ENCODE measurements at regions not wholly inside any gene's neighbourhood (a gene's known extent, or its start where the extent isn't known, plus 50 kb on each side); places are given as distances from the start of the nearest gene placed in this dataset.

DNA sequence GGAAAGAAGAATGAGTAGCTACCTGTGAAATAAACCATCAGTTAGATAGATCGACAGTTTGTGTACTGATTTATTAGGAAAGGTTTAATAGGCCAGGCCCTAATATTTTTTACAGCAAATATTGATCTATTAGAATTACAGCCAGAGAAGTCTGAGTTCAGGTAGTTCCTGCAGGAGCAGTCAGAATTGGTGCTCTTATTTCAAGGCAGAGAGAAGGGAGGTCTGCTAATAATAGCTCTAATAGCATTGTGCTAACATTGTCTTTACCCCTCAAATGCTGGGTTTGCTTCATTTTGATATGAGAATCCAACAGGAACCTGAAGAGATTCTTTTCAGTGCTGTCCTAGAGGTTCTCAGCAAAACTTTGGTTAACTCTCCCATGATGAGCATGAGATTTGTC lies 343.8 kb upstream of the NAV3 start:
- no peaks in the 10 kb centered on the region for H3K27me3 ChIP-seq (ENCODE audit: control insufficient read depth, insufficient read depth, low read length)
- no peaks in the 10 kb centered on the region for H3K36me3 ChIP-seq (ENCODE audit: control insufficient read depth, insufficient read depth, low read length)
- H3K4me3 ChIP-seq (ENCODE audit: low read length) = no peak overlapping the region
- H3K4me1 ChIP-seq (ENCODE audit: control insufficient read depth, insufficient read depth, low read length) = peaks cover 2% of the 10 kb centered on the region
- H3K9me3 ChIP-seq (replicated peaks; ENCODE audit: control insufficient read depth, low read depth, low read length) = no peaks in the 10 kb centered on the region
- DNase-seq = no peak
- H3K27ac ChIP-seq (ENCODE audit: low read length) = no peak overlapping the region
- no CpG with 5 or more reads among the region's 1 CpG for WGBS (ENCODE audit: insufficient coverage)

DNA sequence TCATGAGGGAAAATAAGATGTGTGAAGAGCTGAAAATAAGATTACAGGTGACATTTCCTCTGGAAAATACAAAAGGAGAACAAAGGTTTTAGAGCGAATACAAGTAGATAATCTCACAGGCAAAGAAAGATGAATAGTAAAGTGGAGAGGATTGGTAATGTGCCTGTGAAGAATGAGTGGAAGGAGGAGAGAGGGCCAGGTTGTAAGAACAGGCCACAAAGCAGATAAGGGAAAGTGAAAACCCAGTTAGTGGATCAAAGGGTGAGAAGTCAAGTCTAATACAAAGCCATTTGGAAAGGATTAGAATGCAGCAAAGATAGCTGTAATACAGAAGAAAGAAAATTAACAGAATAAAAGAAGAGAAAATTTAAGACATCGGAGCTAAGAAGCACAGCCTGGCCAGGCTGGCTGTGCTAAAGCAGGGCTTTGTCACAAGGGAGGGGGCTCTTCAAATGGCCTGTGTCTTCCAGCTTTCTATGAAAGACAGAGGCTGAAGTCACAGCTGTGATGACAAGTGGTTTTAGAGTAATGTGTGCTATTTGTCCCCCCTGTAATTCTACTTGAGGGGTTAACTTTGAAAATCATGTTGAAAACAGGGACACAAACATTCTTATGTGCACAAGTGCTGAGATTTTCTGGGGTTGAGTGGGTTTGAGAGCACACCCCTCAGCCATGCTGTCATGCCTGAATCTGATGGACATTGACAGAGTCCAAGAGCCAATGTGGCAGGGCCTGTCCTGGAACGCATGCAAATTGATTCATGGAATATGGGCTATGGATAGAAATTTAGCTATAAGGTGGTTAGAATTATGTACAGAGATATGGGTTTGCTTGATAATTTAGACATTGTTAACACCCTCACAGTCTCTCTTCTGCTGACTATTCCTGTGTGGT lies 344.5 kb upstream of the NAV3 start:
- Histone ChIP-seq H3K9me3 (replicated peaks; ENCODE audit: control insufficient read depth, low read depth, low read length) (no peaks in the 10 kb centered on the region), H3K27me3 (ENCODE audit: control insufficient read depth, insufficient read depth, low read length) (no peaks in the 10 kb centered on the region), H3K4me3 (ENCODE audit: low read length) (no peak overlapping the region), H3K27ac (ENCODE audit: low read length) (no peak overlapping the region), H3K36me3 (ENCODE audit: control insufficient read depth, insufficient read depth, low read length) (no peaks in the 10 kb centered on the region), H3K4me1 (ENCODE audit: control insufficient read depth, insufficient read depth, low read length) (peaks cover 2% of the 10 kb centered on the region)
- 82% methylated on average over 3 of the region's 3 CpGs for WGBS (ENCODE audit: insufficient coverage)
- no peak for DNase-seq

DNA sequence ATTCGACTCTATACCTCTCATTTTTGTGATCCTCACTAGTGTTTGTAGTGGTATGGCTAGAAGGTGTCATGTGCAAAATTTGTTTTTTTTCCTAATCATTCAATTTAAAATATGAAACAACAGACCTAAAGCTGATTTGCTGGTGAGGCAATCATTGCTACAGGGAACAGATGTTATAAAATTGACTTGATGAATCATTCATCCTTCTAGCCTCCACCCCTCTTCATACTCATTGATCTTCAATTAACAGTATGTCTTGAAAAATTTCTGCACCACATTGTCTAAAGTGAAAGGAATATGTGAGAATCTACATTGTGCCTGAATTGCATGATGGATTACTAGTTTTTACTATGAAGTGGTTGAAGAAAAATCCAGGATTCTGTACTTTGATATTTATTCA lies 349.0 kb upstream of the NAV3 start:
- H3K9me3 ChIP-seq (replicated peaks; ENCODE audit: control insufficient read depth, low read depth, low read length) = no peaks in the 10 kb centered on the region
- no peak overlapping the region for H3K4me3 ChIP-seq (ENCODE audit: low read length)
- no peaks in the 10 kb centered on the region for H3K27me3 ChIP-seq (ENCODE audit: control insufficient read depth, insufficient read depth, low read length)
- no peak for DNase-seq
- WGBS (ENCODE audit: insufficient coverage) = no CpG with 5 or more reads among the region's 1 CpG
- H3K27ac ChIP-seq (ENCODE audit: low read length) = no peak overlapping the region
- no peaks in the 10 kb centered on the region for H3K36me3 ChIP-seq (ENCODE audit: control insufficient read depth, insufficient read depth, low read length)
- no peaks in the 10 kb centered on the region for H3K4me1 ChIP-seq (ENCODE audit: control insufficient read depth, insufficient read depth, low read length)

DNA sequence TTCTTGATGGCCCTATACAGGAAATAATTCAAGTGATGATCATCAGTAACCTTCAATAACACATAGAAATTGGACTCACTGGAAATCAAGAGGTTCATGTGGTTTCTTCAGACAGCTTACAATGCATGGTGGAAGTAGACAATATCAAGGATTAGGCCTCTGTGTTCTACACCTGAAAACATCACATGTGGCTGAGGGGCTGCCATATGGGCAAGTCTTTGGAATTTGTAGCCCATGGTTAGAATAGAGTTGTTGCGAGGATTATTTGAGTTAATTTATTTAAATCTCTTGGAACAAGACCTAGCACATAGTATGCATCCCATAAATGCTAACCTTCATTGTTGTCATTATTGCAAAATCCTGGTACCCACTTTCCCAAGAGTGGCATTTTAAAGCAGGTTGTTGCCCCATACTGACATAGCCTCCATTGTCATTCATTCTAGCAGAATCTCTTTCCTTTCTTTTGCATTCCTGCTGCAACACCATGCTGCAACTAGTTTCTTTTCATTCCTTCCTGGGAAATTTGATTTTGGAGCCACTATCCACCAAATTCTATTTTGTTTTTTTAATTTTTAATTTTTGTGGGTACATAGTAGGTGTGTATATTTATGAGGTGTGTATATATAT lies 352.7 kb upstream of the NAV3 start:
- DNase-seq = no peak
- no peaks in the 10 kb centered on the region for H3K4me1 ChIP-seq (ENCODE audit: control insufficient read depth, insufficient read depth, low read length)
- H3K27me3 ChIP-seq (ENCODE audit: control insufficient read depth, insufficient read depth, low read length) = no peaks in the 10 kb centered on the region
- no peak overlapping the region for H3K4me3 ChIP-seq (ENCODE audit: low read length)
- H3K9me3 ChIP-seq (replicated peaks; ENCODE audit: control insufficient read depth, low read depth, low read length) = no peaks in the 10 kb centered on the region
- H3K27ac ChIP-seq (ENCODE audit: low read length) = no peak overlapping the region
- WGBS (ENCODE audit: insufficient coverage) = no CpG with 5 or more reads among the region's 1 CpG
- H3K36me3 ChIP-seq (ENCODE audit: control insufficient read depth, insufficient read depth, low read length) = no peaks in the 10 kb centered on the region

DNA sequence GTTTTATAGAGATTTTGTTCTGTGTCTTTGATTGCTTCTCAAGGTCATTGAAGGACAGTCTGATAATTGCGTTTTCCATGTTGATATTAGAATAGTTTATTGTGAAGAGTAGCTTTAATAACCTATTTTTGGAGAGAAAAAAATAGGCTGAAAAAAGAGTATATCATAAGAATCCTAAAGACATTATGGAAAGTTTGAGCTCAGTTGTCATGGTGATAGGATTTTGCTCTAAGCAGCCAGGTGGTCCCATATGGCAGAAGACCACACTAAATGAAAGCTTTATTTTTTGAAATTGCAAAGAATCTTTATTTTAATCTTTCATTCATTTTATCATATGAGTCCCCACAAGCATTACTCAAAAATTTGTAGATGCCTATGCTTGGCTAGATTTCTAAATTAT lies 358.9 kb upstream of the NAV3 start:
- DNase-seq = no peak
- no CpG with 5 or more reads among the region's 1 CpG for WGBS (ENCODE audit: insufficient coverage)
- H3K27me3 ChIP-seq (ENCODE audit: control insufficient read depth, insufficient read depth, low read length) = no peaks in the 10 kb centered on the region

GRCh38 chr12:77469578-77470333 lies 360.9 kb upstream of the NAV3 start:
- WGBS (ENCODE audit: insufficient coverage) = 44% methylated on average over 1 of the region's 3 CpGs
- no peaks in the 10 kb centered on the region for H3K36me3 ChIP-seq (ENCODE audit: control insufficient read depth, insufficient read depth, low read length)
- H3K4me3 ChIP-seq (ENCODE audit: low read length) = no peak overlapping the region
- no peaks in the 10 kb centered on the region for H3K27me3 ChIP-seq (ENCODE audit: control insufficient read depth, insufficient read depth, low read length)
- no peaks in the 10 kb centered on the region for H3K9me3 ChIP-seq (replicated peaks; ENCODE audit: control insufficient read depth, low read depth, low read length)
- no peak for DNase-seq
- H3K4me1 ChIP-seq (ENCODE audit: control insufficient read depth, insufficient read depth, low read length) = no peaks in the 10 kb centered on the region
- H3K27ac ChIP-seq (ENCODE audit: low read length) = no peak overlapping the region

More for the DNA sequence above, 358.9 kb upstream of the NAV3 start:
- H3K27ac ChIP-seq (ENCODE audit: low read length) = no peak overlapping the region
- H3K36me3 ChIP-seq (ENCODE audit: control insufficient read depth, insufficient read depth, low read length) = no peaks in the 10 kb centered on the region
- H3K4me3 ChIP-seq (ENCODE audit: low read length) = no peak overlapping the region
- H3K4me1 ChIP-seq (ENCODE audit: control insufficient read depth, insufficient read depth, low read length) = no peaks in the 10 kb centered on the region
- H3K9me3 ChIP-seq (replicated peaks; ENCODE audit: control insufficient read depth, low read depth, low read length) = no peaks in the 10 kb centered on the region

DNA sequence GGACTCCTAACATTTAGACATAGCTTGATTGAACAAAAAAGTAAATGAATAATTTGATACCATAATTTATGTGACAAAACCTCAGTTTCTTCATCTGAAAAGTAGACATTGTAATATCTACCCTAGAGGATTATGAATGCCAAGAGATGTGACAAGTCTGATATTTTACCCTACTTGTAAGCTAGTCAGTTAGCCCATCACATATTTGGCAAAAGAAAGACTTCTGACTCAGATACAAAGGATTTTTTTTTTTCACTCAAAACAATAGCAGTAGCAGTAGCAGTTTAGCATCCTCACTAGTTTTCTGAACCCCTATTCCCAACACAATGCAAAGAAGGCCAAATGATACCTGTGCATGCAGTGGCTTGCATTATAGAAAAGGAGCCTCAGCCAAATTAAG lies 377.3 kb upstream of the E2F7 start:
- Histone ChIP-seq H3K9me3 (replicated peaks; ENCODE audit: control insufficient read depth, low read depth, low read length) (no peaks in the 10 kb centered on the region), H3K36me3 (ENCODE audit: control insufficient read depth, insufficient read depth, low read length) (no peaks in the 10 kb centered on the region), H3K4me1 (ENCODE audit: control insufficient read depth, insufficient read depth, low read length) (no peaks in the 10 kb centered on the region), H3K27me3 (ENCODE audit: control insufficient read depth, insufficient read depth, low read length) (no peaks in the 10 kb centered on the region), H3K4me3 (ENCODE audit: low read length) (no peak overlapping the region), H3K27ac (ENCODE audit: low read length) (no peak overlapping the region)
- DNase-seq = no peak

- Histone ChIP-seq H3K36me3 (ENCODE audit: control insufficient read depth, insufficient read depth, low read length) (no peaks in the 10 kb centered on the region), H3K4me1 (ENCODE audit: control insufficient read depth, insufficient read depth, low read length) (no peaks in the 10 kb centered on the region), H3K27ac (ENCODE audit: low read length) (no peak overlapping the region), H3K4me3 (ENCODE audit: low read length) (no peak overlapping the region), H3K27me3 (ENCODE audit: control insufficient read depth, insufficient read depth, low read length) (no peaks in the 10 kb centered on the region), H3K9me3 (replicated peaks; ENCODE audit: control insufficient read depth, low read depth, low read length) (no peaks in the 10 kb centered on the region)
- no peak for DNase-seq
These were observed 374.4 kb upstream of the E2F7 start for GRCh38 chr12:77439749-77440148.

DNA sequence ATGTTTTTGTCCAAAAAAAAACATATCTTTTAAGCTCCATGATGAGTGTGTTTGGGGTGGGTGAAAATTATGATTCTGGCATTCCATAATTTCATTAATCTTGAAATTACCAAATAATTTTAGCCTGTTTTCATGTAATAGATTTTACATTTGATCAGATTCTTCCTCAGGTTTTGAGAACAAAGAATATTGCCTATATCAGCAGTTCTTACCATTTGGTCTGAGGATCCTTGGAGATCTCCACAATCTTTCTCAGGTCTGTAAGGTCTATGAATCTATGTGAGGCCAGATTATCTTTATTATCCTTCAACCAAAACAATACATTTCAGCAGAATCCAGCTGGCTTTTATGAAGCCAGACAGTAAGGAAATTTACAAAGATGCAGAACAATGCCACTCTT lies 373.3 kb upstream of the E2F7 start:
- no peak overlapping the region for H3K4me3 ChIP-seq (ENCODE audit: low read length)

GRCh38 chr12:77437206-77437605 lies 371.8 kb upstream of the E2F7 start:
- H3K27me3 ChIP-seq (ENCODE audit: control insufficient read depth, insufficient read depth, low read length) = no peaks in the 10 kb centered on the region
- no peak overlapping the region for H3K27ac ChIP-seq (ENCODE audit: low read length)
- no CpG with 5 or more reads among the region's 5 CpGs for WGBS (ENCODE audit: insufficient coverage)
- H3K36me3 ChIP-seq (ENCODE audit: control insufficient read depth, insufficient read depth, low read length) = no peaks in the 10 kb centered on the region
- no peak for DNase-seq
- no peak overlapping the region for H3K4me3 ChIP-seq (ENCODE audit: low read length)
- H3K4me1 ChIP-seq (ENCODE audit: control insufficient read depth, insufficient read depth, low read length) = no peaks in the 10 kb centered on the region
- H3K9me3 ChIP-seq (replicated peaks; ENCODE audit: control insufficient read depth, low read depth, low read length) = no peaks in the 10 kb centered on the region

More for the DNA sequence above, 373.3 kb upstream of the E2F7 start:
- DNase-seq = no peak
- Histone ChIP-seq H3K27me3 (ENCODE audit: control insufficient read depth, insufficient read depth, low read length) (no peaks in the 10 kb centered on the region), H3K27ac (ENCODE audit: low read length) (no peak overlapping the region), H3K4me1 (ENCODE audit: control insufficient read depth, insufficient read depth, low read length) (no peaks in the 10 kb centered on the region), H3K36me3 (ENCODE audit: control insufficient read depth, insufficient read depth, low read length) (no peaks in the 10 kb centered on the region), H3K9me3 (replicated peaks; ENCODE audit: control insufficient read depth, low read depth, low read length) (no peaks in the 10 kb centered on the region)

All from muscle of leg (tissue), 3 donors.